Activated T-cell treated with anti-CD3 and anti-CD28 coated beads, Interleukin-2, amount 50 U/mL, for 4 hours (primary cell): ENCODE measurements at regions not wholly inside any gene's neighbourhood (a gene's known extent, or its start where the extent isn't known, plus 50 kb on each side); places are given as distances from the start of the nearest gene placed in this dataset.
"Not testable (repeated sequence)": the region's sequence is repeated elsewhere in the genome, so short reads cannot be mapped to it uniquely, and the experiment has no call there.

Source experiments
- ATAC-seq, 2 donors: fragments of 200-7000 bp; cut with Tn5 transposase; one replicate each; pipeline ENCODE4 v1.10.0; 2021
- DNase-seq: peaks from one replicate; pipeline ENCODE4 v3.0.0-alpha.2; 2020
- H3K27me3 Mint-ChIP-seq: one replicate; pipeline ENCODE4 v1.8.0; 2021; ENCODE audit warnings: low read depth, mixed read lengths
- H3K36me3 Mint-ChIP-seq: one replicate; pipeline ENCODE4 v1.8.0; 2022; ENCODE audit warnings: mixed read lengths; ENCODE audit not compliant: insufficient read depth
- H3K4me1 Mint-ChIP-seq: one replicate; pipeline ENCODE4 v1.8.0; 2021; ENCODE audit warnings: low read depth, mixed read lengths
- H3K4me3 Mint-ChIP-seq: one replicate; pipeline ENCODE4 v1.8.0; 2021; ENCODE audit warnings: mild to moderate bottlenecking, moderate library complexity, mixed read lengths
- H3K9me3 Mint-ChIP-seq: one replicate; pipeline ENCODE4 v1.8.0; 2021; ENCODE audit warnings: mixed read lengths

- ATAC-seq (no peak), DNase-seq (no peak)
- Mint-ChIP-seq H3K4me3 (no peak overlapping the region), H3K9me3 (peaks cover 9% of the 10 kb centered on the region), H3K4me1 (peaks cover 31% of the 10 kb centered on the region), H3K27me3 (no peaks in the 10 kb centered on the region), H3K36me3 (peaks cover 6% of the 10 kb centered on the region)
Measured at GRCh38 chr16:17029602-17030350, 441.0 kb downstream of the XYLT1 start.

- no peak for ATAC-seq
- H3K4me3 Mint-ChIP-seq, result no peak overlapping the region
- peaks cover 9% of the 10 kb centered on the region for H3K9me3 Mint-ChIP-seq
- DNase-seq, result no peak
- no peaks in the 10 kb centered on the region for H3K27me3 Mint-ChIP-seq
- peaks cover 6% of the 10 kb centered on the region for H3K36me3 Mint-ChIP-seq
- H3K4me1 Mint-ChIP-seq, result peaks cover 14% of the 10 kb centered on the region
Measured at GRCh38 chr16:17031484-17032268, 439.1 kb downstream of the XYLT1 start.

DNA sequence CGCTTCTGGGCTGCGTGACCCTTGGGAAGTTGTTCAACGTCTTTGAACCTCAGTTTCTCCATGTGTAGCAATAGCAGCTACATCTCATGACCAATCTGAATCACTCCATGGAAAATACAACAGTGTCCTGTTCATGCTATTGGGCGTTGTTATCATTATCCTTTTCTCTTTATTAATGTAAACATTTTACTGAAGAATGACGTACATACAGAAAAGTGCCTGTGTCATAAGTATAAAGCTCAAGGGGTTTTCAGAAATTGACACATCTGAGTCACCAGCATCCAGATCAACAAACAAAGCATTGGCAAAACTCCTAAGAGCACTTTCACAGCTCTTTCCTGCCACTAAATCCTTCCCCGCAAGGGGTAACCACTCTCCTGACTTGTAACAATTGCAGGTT is 438.4 kb downstream of the XYLT1 start:
- ATAC-seq, result no peak

GRCh38 chr16:17034477-17035252 is 436.1 kb downstream of the XYLT1 start:
- DNase-seq, result no peak
- no peak overlapping the region for H3K4me3 Mint-ChIP-seq
- no peaks in the 10 kb centered on the region for H3K27me3 Mint-ChIP-seq
- H3K36me3 Mint-ChIP-seq, result peaks cover 3% of the 10 kb centered on the region
- H3K9me3 Mint-ChIP-seq, result peaks cover 5% of the 10 kb centered on the region
- no peaks in the 10 kb centered on the region for H3K4me1 Mint-ChIP-seq
- no peak for ATAC-seq

More for the DNA sequence above, 438.4 kb downstream of the XYLT1 start:
- H3K4me1 Mint-ChIP-seq, result peaks cover 8% of the 10 kb centered on the region
- H3K4me3 Mint-ChIP-seq, result no peak overlapping the region
- DNase-seq, result no peak
- peaks cover 9% of the 10 kb centered on the region for H3K9me3 Mint-ChIP-seq
- peaks cover 6% of the 10 kb centered on the region for H3K36me3 Mint-ChIP-seq
- no peaks in the 10 kb centered on the region for H3K27me3 Mint-ChIP-seq

DNA sequence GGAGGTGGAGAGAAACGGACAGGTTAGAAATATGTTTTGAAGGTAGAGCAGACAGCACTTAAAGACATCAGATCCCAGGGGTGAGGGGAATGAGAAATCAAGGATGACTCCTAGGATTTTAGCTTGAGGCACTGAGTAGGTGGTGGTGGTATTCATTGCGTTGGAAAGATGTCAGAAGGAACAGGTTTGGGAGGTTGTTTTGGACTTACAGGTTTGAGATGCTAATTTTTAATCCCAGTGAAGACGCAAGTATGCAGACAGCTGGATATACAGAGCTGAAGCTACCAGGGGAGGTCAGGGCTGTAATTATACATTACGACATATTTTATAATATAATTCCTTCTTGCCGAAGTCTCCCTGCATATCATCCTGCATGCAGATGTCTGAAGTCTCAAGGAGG is 433.3 kb downstream of the XYLT1 start:
- Mint-ChIP-seq H3K4me1 (no peaks in the 10 kb centered on the region), H3K9me3 (peaks cover 5% of the 10 kb centered on the region), H3K27me3 (no peaks in the 10 kb centered on the region), H3K36me3 (peaks cover 3% of the 10 kb centered on the region), H3K4me3 (no peak overlapping the region)
- no peak for DNase-seq
- ATAC-seq, result no peak

- DNase-seq (no peak), ATAC-seq (no peak)
- Mint-ChIP-seq H3K27me3 (no peaks in the 10 kb centered on the region), H3K4me1 (no peaks in the 10 kb centered on the region), H3K36me3 (peaks cover 3% of the 10 kb centered on the region), H3K4me3 (no peak overlapping the region), H3K9me3 (peaks cover 5% of the 10 kb centered on the region)
Measured at GRCh38 chr16:17038415-17038814, 432.3 kb downstream of the XYLT1 start.

- not testable (repeated sequence) for ATAC-seq, DNase-seq
Measured at GRCh38 chr16:17049109-17049508, 421.7 kb downstream of the XYLT1 start.

DNA sequence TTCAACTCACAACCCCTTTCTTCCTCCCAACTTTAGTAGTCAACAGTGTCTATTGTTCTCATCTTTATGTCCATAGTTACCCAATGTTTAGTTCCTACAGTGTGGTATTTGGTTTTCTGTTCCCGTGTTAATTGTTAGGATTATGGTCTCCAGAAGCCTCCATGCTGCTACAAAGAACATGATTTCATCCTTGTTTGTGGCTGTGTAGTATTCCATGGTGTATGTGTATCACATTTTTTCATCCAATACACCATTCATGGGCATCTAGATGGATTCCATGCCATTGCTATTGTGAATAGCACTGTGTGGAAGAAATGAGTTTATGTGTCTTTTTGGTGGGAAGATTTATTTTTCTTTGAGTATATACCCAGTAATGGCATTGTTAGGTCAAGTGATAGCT is 420.3 kb downstream of the XYLT1 start:
- no peak for ATAC-seq
- Mint-ChIP-seq H3K4me1 (no peaks in the 10 kb centered on the region), H3K9me3 (peaks cover 25% of the 10 kb centered on the region), H3K27me3 (no peaks in the 10 kb centered on the region), H3K36me3 (peaks cover 3% of the 10 kb centered on the region), H3K4me3 (no peak overlapping the region)
- DNase-seq, result no peak

More at GRCh38 chr16:17049109-17049508, 421.7 kb downstream of the XYLT1 start:
- not testable (repeated sequence) for H3K27me3 Mint-ChIP-seq, H3K36me3 Mint-ChIP-seq, H3K4me1 Mint-ChIP-seq, H3K4me3 Mint-ChIP-seq
- peaks cover 25% of the 10 kb centered on the region for H3K9me3 Mint-ChIP-seq
